ENCODE measurements at regions not wholly inside any gene's neighbourhood (a gene's known extent, or its start where the extent isn't known, plus 50 kb on each side); places are given as distances from the start of the nearest gene placed in this dataset.

DNA sequence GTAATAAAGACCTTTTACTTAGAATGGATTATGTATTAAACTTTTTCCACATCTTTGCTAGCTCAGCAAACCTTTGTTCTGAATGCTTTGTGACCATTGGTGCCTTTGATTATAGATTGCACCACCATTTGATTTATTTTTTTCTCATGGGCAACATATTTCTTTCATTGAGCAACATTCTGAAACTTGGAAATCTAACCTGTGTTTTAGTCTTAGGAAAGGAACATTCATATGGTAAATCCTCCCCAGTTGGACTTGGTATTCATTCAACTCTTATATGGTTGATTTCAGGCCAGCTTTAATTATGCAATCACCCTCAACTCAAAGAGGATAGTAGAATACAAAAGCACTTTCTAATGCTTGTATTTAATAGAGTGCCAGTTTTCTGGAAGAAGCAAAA, 1077.9 kb upstream of the ZEB2 start:
- TF ChIP-seq CTCF (conservative IDR thresholded peaks at IDR 0.05 in 1 of 2, IDR thresholded peaks at IDR 0.05 in 1 of 2; ENCODE audit: low read depth in 1 of 2, low read length in 2 of 2) (no peak), EZH2 (IDR thresholded peaks at IDR 0.05; ENCODE audit: low read length, missing control alignments) (no peak)

Measured in fibroblast of lung (primary cell).